HepG2 (cell line): ENCODE measurements at regions not wholly inside any gene's neighbourhood (a gene's known extent, or its start where the extent isn't known, plus 50 kb on each side); places are given as distances from the start of the nearest gene placed in this dataset.

ENCODE experiments used
- ATAC-seq: fragments of 200-7000 bp; cut with Tn5 transposase; 3 replicates; pipeline ENCODE4 v1.9.1; 2020; ENCODE audit warnings: mild to moderate bottlenecking, moderate library complexity
- BruUV-seq: library from RNA; stranded (reverse); fragments of 400-500 nt; replicated peaks from 2 replicates; lab custom pipeline; 2021; lab: Mats Ljungman, UMichigan
- CTCF ChIA-PET: fragments of 300-600 bp; formaldehyde crosslinking; extraction: SDS; loops from one replicate; lab custom pipeline; 2021; ENCODE audit warnings: low total read pairs, inconsistent platforms, low intra/inter-chr PET ratio; lab: Yijun Ruan, JAX
- POLR2A ChIA-PET: fragments of 350-600 bp; sonication (Branson Sonifier 250); formaldehyde crosslinking; loops from one replicate; lab custom pipeline; 2020; ENCODE audit warnings: antibody characterized with exemption, inconsistent platforms; lab: Yijun Ruan, JAX
- DNase-seq: peaks from one replicate; pipeline ENCODE4 v3.0.0-alpha.2; 2015; ENCODE audit warnings: low spot score
- FAIRE-seq: peaks from 3 replicates; lab custom pipeline; 2011; peaks lifted over from hg19 to GRCh38; lab: Jason Lieb, UNC
- H2AFZ ChIP-seq: one replicate; pipeline ENCODE4 v1.6.1; 2011; ENCODE audit warnings: low read length, inconsistent platforms
- H3K27ac ChIP-seq: fragments of 300-600 bp; 3 replicates; pipeline ENCODE4 v1.8.0; 2011; ENCODE audit warnings: mixed run types, mild to moderate bottlenecking, mixed read lengths, low read length, inconsistent platforms; ENCODE audit not compliant: insufficient read depth; ENCODE audit errors: extremely low read length
- H3K27me3 ChIP-seq, 2 experiments: fragments of 200-600 bp in 1 of 2; 2 replicates in 1 of 2; 3 replicates in 1 of 2; pipeline versions ENCODE4 v1.6.0 to v1.8.0; 2011; ENCODE audit warnings: low read length in 2 of 2, mild to moderate bottlenecking in 2 of 2, moderate library complexity in 2 of 2, inconsistent platforms in 1 of 2; ENCODE audit not compliant: insufficient read depth in 2 of 2, control insufficient read depth in 1 of 2
- H3K36me3 ChIP-seq, 2 experiments: fragments of 200-600 bp in 1 of 2; replicated peaks in 1 of 2; 2 replicates in 1 of 2; 3 replicates in 1 of 2; pipeline versions ENCODE4 v1.5.1 to v1.8.0; 2011; ENCODE audit warnings: low read length in 2 of 2, inconsistent platforms in 1 of 2; ENCODE audit not compliant: insufficient read depth in 2 of 2, control insufficient read depth in 1 of 2
- H3K4me1 ChIP-seq: 2 replicates; pipeline ENCODE4 v1.5.1; 2012; ENCODE audit warnings: low read length, inconsistent platforms; ENCODE audit not compliant: insufficient read depth
- H3K4me2 ChIP-seq: 2 replicates; pipeline ENCODE4 v1.6.0; 2011; ENCODE audit warnings: low read depth, low read length, inconsistent platforms
- H3K4me3 ChIP-seq, 3 experiments: fragments of 200-600 bp in 1 of 3; sonication (generic), shearing (Covaris generic) in 1 of 3; replicated peaks in 1 of 3; 2 replicates each; pipeline ENCODE4 v1.5.1; 2011 to 2016; ENCODE audit warnings: low read length in 3 of 3, inconsistent platforms in 2 of 3, low read depth in 2 of 3, mild to moderate bottlenecking in 2 of 3, control low read depth in 1 of 3, mixed read lengths in 1 of 3; ENCODE audit not compliant: insufficient read depth in 1 of 3
- H3K79me2 ChIP-seq: one replicate; pipeline ENCODE4 v1.6.1; 2011; ENCODE audit warnings: low read length, inconsistent platforms; ENCODE audit not compliant: insufficient read depth
- H3K9ac ChIP-seq: 2 replicates; pipeline ENCODE4 v1.6.0; 2011; ENCODE audit warnings: mild to moderate bottlenecking, low read depth, low read length, inconsistent platforms; ENCODE audit not compliant: insufficient read depth
- H3K9me3 ChIP-seq: 2 replicates; pipeline ENCODE4 v1.5.1; 2012; ENCODE audit warnings: mild to moderate bottlenecking, low read length
- H4K20me1 ChIP-seq: 2 replicates; pipeline ENCODE4 v1.6.0; 2011; ENCODE audit warnings: inconsistent platforms, mild to moderate bottlenecking, low read length, moderate library complexity; ENCODE audit not compliant: insufficient read depth
- ARNT2 ChIP-seq: sonication (generic); formaldehyde crosslinking; IDR thresholded peaks from 2 replicates; pipeline ENCODE4 v1.8.0; 2022; ENCODE audit warnings: mild to moderate bottlenecking, low read depth, missing genetic modification reagents, moderate library complexity
- ATF4 ChIP-seq, 2 experiments: fragments of 450-650 bp in 1 of 2; sonication (generic) in 1 of 2; formaldehyde crosslinking; IDR thresholded peaks; 2 replicates each; pipeline versions ENCODE4 v1.5.0 to v1.8.0; 2020 to 2022; ENCODE audit warnings: mild to moderate bottlenecking in 1 of 2, missing genetic modification reagents in 1 of 2
- FOXO4 ChIP-seq: sonication (generic); formaldehyde crosslinking; conservative IDR thresholded peaks from 2 replicates; pipeline ENCODE4 v1.8.1; 2023; ENCODE audit warnings: missing genetic modification reagents
- KAT2B ChIP-seq: fragments of 150-350 bp; IDR thresholded peaks from 2 replicates; pipeline ENCODE4 v1.6.1; 2014; ENCODE audit warnings: low read depth, low read length, borderline replicate concordance
- MTERF4 ChIP-seq: sonication (generic); formaldehyde crosslinking; IDR thresholded peaks from 2 replicates; pipeline ENCODE4 v1.8.0; 2023; ENCODE audit warnings: mild to moderate bottlenecking, missing genetic modification reagents
- NFIC ChIP-seq: IDR thresholded peaks from 2 replicates; pipeline ENCODE4 v1.6.1; 2012; ENCODE audit warnings: mild to moderate bottlenecking, low read length, inconsistent platforms
- PRMT3 ChIP-seq: sonication (generic); formaldehyde crosslinking; IDR thresholded peaks from 2 replicates; pipeline ENCODE4 v1.8.1; 2022; ENCODE audit warnings: low read depth, mild to moderate bottlenecking, moderate library complexity, missing genetic modification reagents, borderline replicate concordance
- RBFOX2 ChIP-seq: fragments of 200-400 bp; formaldehyde crosslinking; IDR thresholded peaks from 2 replicates; pipeline ENCODE4 v1.6.1; 2017; ENCODE audit warnings: low read depth, mild to moderate bottlenecking, low read length
- RORA ChIP-seq: sonication (generic); formaldehyde crosslinking; IDR thresholded peaks from 2 replicates; pipeline ENCODE4 v1.5.0; 2020; ENCODE audit warnings: mild to moderate bottlenecking, missing genetic modification reagents, moderate library complexity
- SKIL ChIP-seq: sonication (generic); formaldehyde crosslinking; IDR thresholded peaks from 2 replicates; pipeline ENCODE4 v1.8.0; 2022; ENCODE audit warnings: missing genetic modification reagents, mild to moderate bottlenecking, moderate library complexity, borderline replicate concordance
- SMAD9 ChIP-seq: sonication (generic); formaldehyde crosslinking; IDR thresholded peaks from 2 replicates; pipeline ENCODE4 v1.5.1; 2020; ENCODE audit warnings: mild to moderate bottlenecking, missing genetic modification reagents
- SNAI1 ChIP-seq: sonication (generic); formaldehyde crosslinking; IDR thresholded peaks from 2 replicates; pipeline ENCODE4 v1.5.0; 2020; ENCODE audit warnings: mild to moderate bottlenecking, missing genetic modification reagents, borderline replicate concordance
- ZNF460 ChIP-seq: sonication (generic); formaldehyde crosslinking; IDR thresholded peaks from 2 replicates; pipeline ENCODE4 v1.5.1; 2020; ENCODE audit warnings: missing genetic modification reagents, mild to moderate bottlenecking, borderline replicate concordance
- ZNF816 ChIP-seq: sonication (generic); formaldehyde crosslinking; IDR thresholded peaks from 2 replicates; pipeline ENCODE4 v1.8.0; 2022; ENCODE audit warnings: missing genetic modification reagents, mild to moderate bottlenecking, borderline replicate concordance
- WGBS: methylation state at CpG from one replicate; pipeline ENCODE4 v1.1.6; 2017; ENCODE audit warnings: low lambda C conversion rate; 5-methylcytosine and 5-hydroxymethylcytosine counted together
- in situ Hi-C: cut with HindIII; loops from 2 replicates; pipeline ENCODE4 v1.10.0; 2017; ENCODE audit warnings: low pct_unique_long_range_greater_than_20kb; ENCODE audit not compliant: extremely low pct_ligation_motif_present
- intact Hi-C: fragments of 100-400 bp; cut with micrococcal nuclease; formaldehyde crosslinking; loops from one replicate; pipeline ENCODE4 v1.10.0; 2022; ENCODE audit not compliant: unreplicated experiment

- TF ChIP-seq RBFOX2, result no peak
- no peak for TF ChIP-seq SMAD9 (CRISPR knock-in tag)
- TF ChIP-seq FOXO4 (CRISPR knock-in tag), result no peak
Measured at GRCh38 chr3:70882104-70882503, 569.7 kb upstream of the MDFIC2 start (continued).

- ATAC-seq, result no peak
- FAIRE-seq, result no peak
- Histone ChIP-seq H3K9me3 (no peaks in the 10 kb centered on the region), H3K27me3 (peaks cover 0 to 3% of the 10 kb centered on the region in 2 experiments; a peak in 1 of 5 replicates), H3K4me3 (no peak overlapping the region), H4K20me1 (no peaks in the 10 kb centered on the region), H3K27ac (no peak overlapping the region), H3K9ac (no peak overlapping the region), H3K36me3 (no peaks in the 10 kb centered on the region), H3K4me1 (no peaks in the 10 kb centered on the region), H3K4me2 (no peak overlapping the region), H2AFZ (no peak overlapping the region), H3K79me2 (no peaks in the 10 kb centered on the region)
- CTCF ChIA-PET, result no interaction called here
- in situ Hi-C loops (no loop called here), intact Hi-C loops (no loop called here)
- POLR2A ChIA-PET, result no interaction called here
- DNase-seq, result no peak
- no TSS peak for BruUV-seq
- WGBS, result 5% methylated on average over 2 of the region's 2 CpGs
- no peak for TF ChIP-seq ZNF460 (CRISPR knock-in tag)
- TF ChIP-seq SKIL (CRISPR knock-in tag), result no peak
- no peak for TF ChIP-seq NFIC
- TF ChIP-seq ATF4 (CRISPR knock-in tag; IDR thresholded peaks at IDR 0.05), result no peak
- no peak for TF ChIP-seq ZNF816 (CRISPR knock-in tag)
- TF ChIP-seq MTERF4 (CRISPR knock-in tag), result no peak
- no peak for TF ChIP-seq SNAI1 (CRISPR knock-in tag)
- TF ChIP-seq PRMT3, result no peak
- no peak for TF ChIP-seq ARNT2
- no peak for TF ChIP-seq KAT2B
- TF ChIP-seq RORA, result no peak
Measured at GRCh38 chr3:70880421-70880820, 568.0 kb upstream of the MDFIC2 start.
